Ishikawa (cell line): ENCODE measurements at regions not wholly inside any gene's neighbourhood (a gene's known extent, or its start where the extent isn't known, plus 50 kb on each side); places are given as distances from the start of the nearest gene placed in this dataset.

Experiments used
- CEBPB ChIP-seq: IDR thresholded peaks from 2 replicates; pipeline ENCODE4 v1.6.1; 2012
- EGR1 ChIP-seq: IDR thresholded peaks from 2 replicates; pipeline ENCODE4 v1.6.1; 2012
- EP300 ChIP-seq: IDR thresholded peaks from 2 replicates; pipeline ENCODE4 v1.6.1; 2012; ENCODE audit warnings: borderline replicate concordance
- FOXM1 ChIP-seq: IDR thresholded peaks from 2 replicates; pipeline ENCODE4 v1.6.1; 2012; ENCODE audit warnings: low read depth, borderline replicate concordance
- REST ChIP-seq: IDR thresholded peaks from 2 replicates; pipeline ENCODE4 v1.6.1; 2012; ENCODE audit warnings: low read depth, mild to moderate bottlenecking
- TAF1 ChIP-seq: IDR thresholded peaks from 2 replicates; pipeline ENCODE4 v1.6.1; 2012; ENCODE audit warnings: low read depth, mild to moderate bottlenecking
- TCF12 ChIP-seq: IDR thresholded peaks from 2 replicates; pipeline ENCODE4 v1.6.1; 2012; ENCODE audit warnings: low read depth
- TEAD4 ChIP-seq: IDR thresholded peaks from 2 replicates; pipeline ENCODE4 v1.6.1; 2012
- USF1 ChIP-seq: IDR thresholded peaks from 2 replicates; pipeline ENCODE4 v1.6.1; 2012
- YY1 ChIP-seq: IDR thresholded peaks from 2 replicates; pipeline ENCODE4 v1.6.1; 2012; ENCODE audit warnings: low read depth

- TF ChIP-seq EGR1 (no peak), TEAD4 (no peak), EP300 (no peak), USF1 (no peak), TAF1 (no peak), FOXM1 (no peak), YY1 (no peak), TCF12 (no peak), CEBPB (no peak), REST (no peak)
Measured at GRCh38 chr2:117717072-117717471, 97.4 kb upstream of the DDX18 start.
